Skin of body (tissue), 1 donor: ENCODE measurements at regions not wholly inside any gene's neighbourhood (a gene's known extent, or its start where the extent isn't known, plus 50 kb on each side); places are given as distances from the start of the nearest gene placed in this dataset.

Source experiments
- DNase-seq: peaks from one replicate; lab custom pipeline; 2025; lab: John Stamatoyannopoulos, UW

- no peak for DNase-seq
Measured at GRCh38 chrX:14173873-14174272, 144.2 kb upstream of the GEMIN8 start.

GRCh38 chrX:14164828-14165227, 135.1 kb upstream of the GEMIN8 start:
- no peak for DNase-seq

GRCh38 chrX:14125462-14125861, 95.8 kb upstream of the GEMIN8 start:
- DNase-seq, result no peak

GRCh38 chrX:14124562-14124961, 94.9 kb upstream of the GEMIN8 start:
- no peak for DNase-seq

GRCh38 chrX:14095702-14096101, 66.0 kb upstream of the GEMIN8 start:
- DNase-seq, result no peak

- no peak for DNase-seq
Measured at GRCh38 chrX:14094191-14094590, 64.5 kb upstream of the GEMIN8 start.

GRCh38 chrX:14084466-14084865, 54.8 kb upstream of the GEMIN8 start:
- DNase-seq, result no peak

GRCh38 chrX:14083783-14084182, 54.1 kb upstream of the GEMIN8 start:
- no peak for DNase-seq

- no peak for DNase-seq
Measured at GRCh38 chrX:14079891-14080430, 50.3 kb upstream of the GEMIN8 start.
